Hepatocyte (in vitro differentiated cells): ENCODE measurements at regions not wholly inside any gene's neighbourhood (a gene's known extent, or its start where the extent isn't known, plus 50 kb on each side); places are given as distances from the start of the nearest gene placed in this dataset.

Source experiments
- DNase-seq: peaks from one replicate; pipeline ENCODE4 v3.0.0-alpha.2; 2016; ENCODE audit warnings: low spot score
- H2AFZ ChIP-seq: fragments of 200-600 bp; sonication (generic); 2 replicates; pipeline ENCODE4 v1.6.0; 2016; ENCODE audit warnings: antibody characterized with exemption, mild to moderate bottlenecking
- H3K27ac ChIP-seq: fragments of 200-600 bp; sonication (generic); 2 replicates; pipeline ENCODE4 v1.5.1; 2016; ENCODE audit warnings: mild to moderate bottlenecking
- H3K27me3 ChIP-seq: fragments of 200-600 bp; sonication (generic); 2 replicates; pipeline ENCODE4 v1.6.1; 2016
- H3K36me3 ChIP-seq: fragments of 200-600 bp; sonication (generic); replicated peaks from 2 replicates; pipeline ENCODE4 v1.5.1; 2016; ENCODE audit warnings: low read depth; ENCODE audit not compliant: insufficient read depth
- H3K4me1 ChIP-seq: fragments of 200-600 bp; sonication (generic); 2 replicates; pipeline ENCODE4 v1.5.1; 2016; ENCODE audit warnings: mild to moderate bottlenecking, moderate library complexity; ENCODE audit not compliant: insufficient read depth
- H3K4me2 ChIP-seq: fragments of 200-600 bp; sonication (generic); 2 replicates; pipeline ENCODE4 v1.6.0; 2016
- H3K4me3 ChIP-seq: fragments of 200-600 bp; sonication (generic); 2 replicates; pipeline ENCODE4 v1.5.1; 2016; ENCODE audit warnings: mild to moderate bottlenecking
- H3K79me2 ChIP-seq: fragments of 200-600 bp; sonication (generic); 2 replicates; pipeline ENCODE4 v1.6.0; 2017; ENCODE audit warnings: mild to moderate bottlenecking
- H3K9me2 ChIP-seq: fragments of 200-600 bp; sonication (generic); replicated peaks from 2 replicates; pipeline ENCODE4 v1.6.0; 2017; ENCODE audit warnings: mild to moderate bottlenecking; ENCODE audit not compliant: insufficient read depth
- H3K9me3 ChIP-seq: fragments of 200-600 bp; sonication (generic); 2 replicates; pipeline ENCODE4 v1.5.1; 2016; ENCODE audit warnings: low read depth, mild to moderate bottlenecking
- H4K20me1 ChIP-seq: fragments of 200-600 bp; sonication (generic); 2 replicates; pipeline ENCODE4 v1.6.0; 2016; ENCODE audit warnings: mild to moderate bottlenecking; ENCODE audit not compliant: insufficient read depth, poor library complexity, severe bottlenecking
- EZH2 ChIP-seq: fragments of 200-600 bp; sonication (generic); IDR thresholded peaks from 2 replicates; pipeline ENCODE4 v1.6.1; 2016; ENCODE audit warnings: antibody characterized with exemption, mild to moderate bottlenecking, borderline replicate concordance
- EZH2phosphoT487 ChIP-seq: fragments of 200-600 bp; sonication (generic); IDR thresholded peaks from one replicate; pipeline ENCODE4 v1.6.1; 2018; ENCODE audit warnings: antibody characterized with exemption, mild to moderate bottlenecking, low read depth, moderate library complexity; ENCODE audit not compliant: unreplicated experiment, severe bottlenecking
- WGBS: methylation state at CpG from one replicate; pipeline ENCODE4 v1.1.6; 2016; ENCODE audit warnings: low lambda C conversion rate; ENCODE audit errors: missing lambda C conversion rate; 5-methylcytosine and 5-hydroxymethylcytosine counted together
- TF ChIP-seq, protein P1 (sequence below): fragments of 200-600 bp; sonication (generic); IDR thresholded peaks from 2 replicates; pipeline ENCODE4 v1.5.1; 2016; ENCODE audit warnings: antibody characterized with exemption, mild to moderate bottlenecking; ENCODE audit not compliant: poor library complexity

DNA sequence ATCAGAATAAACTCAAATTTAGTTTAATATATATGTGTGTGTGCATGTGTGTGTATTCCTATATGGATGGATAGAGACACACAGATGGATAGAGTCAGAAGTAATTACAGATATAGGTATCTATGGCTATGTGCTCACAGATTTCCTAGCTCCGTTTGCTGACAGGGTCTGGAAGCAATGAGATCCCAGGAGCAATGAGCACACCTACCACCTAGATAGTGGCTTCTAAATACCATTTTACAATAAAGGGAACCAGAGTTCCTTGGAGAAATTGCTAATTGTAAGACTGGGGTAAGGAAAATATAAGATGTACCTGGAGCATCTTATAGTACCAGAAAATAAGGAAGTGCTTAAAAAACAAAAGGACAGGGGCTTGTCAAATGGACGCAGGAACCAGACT lies 196.2 kb upstream of the PRDM1 start:
- Histone ChIP-seq H3K4me3 (no peak overlapping the region), H3K36me3 (no peaks in the 10 kb centered on the region), H3K79me2 (no peaks in the 10 kb centered on the region), H3K27ac (no peak overlapping the region), H2AFZ (no peak overlapping the region), H3K4me2 (no peak overlapping the region), H3K4me1 (no peaks in the 10 kb centered on the region), H3K9me2 (no peaks in the 10 kb centered on the region), H4K20me1 (no peaks in the 10 kb centered on the region), H3K9me3 (no peaks in the 10 kb centered on the region), H3K27me3 (no peaks in the 10 kb centered on the region)
- no peak for DNase-seq
- 95% methylated on average over 2 of the region's 2 CpGs for WGBS
- no peak for TF ChIP-seq EZH2
- no peak for TF ChIP-seq EZH2phosphoT487
- TF ChIP-seq, protein P1, sequence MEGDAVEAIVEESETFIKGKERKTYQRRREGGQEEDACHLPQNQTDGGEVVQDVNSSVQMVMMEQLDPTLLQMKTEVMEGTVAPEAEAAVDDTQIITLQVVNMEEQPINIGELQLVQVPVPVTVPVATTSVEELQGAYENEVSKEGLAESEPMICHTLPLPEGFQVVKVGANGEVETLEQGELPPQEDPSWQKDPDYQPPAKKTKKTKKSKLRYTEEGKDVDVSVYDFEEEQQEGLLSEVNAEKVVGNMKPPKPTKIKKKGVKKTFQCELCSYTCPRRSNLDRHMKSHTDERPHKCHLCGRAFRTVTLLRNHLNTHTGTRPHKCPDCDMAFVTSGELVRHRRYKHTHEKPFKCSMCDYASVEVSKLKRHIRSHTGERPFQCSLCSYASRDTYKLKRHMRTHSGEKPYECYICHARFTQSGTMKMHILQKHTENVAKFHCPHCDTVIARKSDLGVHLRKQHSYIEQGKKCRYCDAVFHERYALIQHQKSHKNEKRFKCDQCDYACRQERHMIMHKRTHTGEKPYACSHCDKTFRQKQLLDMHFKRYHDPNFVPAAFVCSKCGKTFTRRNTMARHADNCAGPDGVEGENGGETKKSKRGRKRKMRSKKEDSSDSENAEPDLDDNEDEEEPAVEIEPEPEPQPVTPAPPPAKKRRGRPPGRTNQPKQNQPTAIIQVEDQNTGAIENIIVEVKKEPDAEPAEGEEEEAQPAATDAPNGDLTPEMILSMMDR: no peak

GRCh38 chr6:105886814-105887544 lies 199.2 kb upstream of the PRDM1 start:
- DNase-seq: no peak
- Histone ChIP-seq H3K9me3 (no peaks in the 10 kb centered on the region), H3K4me1 (no peaks in the 10 kb centered on the region), H3K27me3 (no peaks in the 10 kb centered on the region), H3K36me3 (no peaks in the 10 kb centered on the region), H2AFZ (no peak overlapping the region), H3K27ac (no peak overlapping the region), H3K79me2 (no peaks in the 10 kb centered on the region), H3K9me2 (no peaks in the 10 kb centered on the region), H3K4me2 (no peak overlapping the region), H4K20me1 (no peaks in the 10 kb centered on the region), H3K4me3 (no peak overlapping the region)
- TF ChIP-seq EZH2 (no peak), EZH2phosphoT487 (no peak)
- TF ChIP-seq, protein P1: no peak
- 87% methylated on average over 7 of the region's 7 CpGs for WGBS

GRCh38 chr6:105886066-105886813 lies 199.9 kb upstream of the PRDM1 start:
- H3K4me3 ChIP-seq: no peak overlapping the region
- H3K27ac ChIP-seq: no peak overlapping the region
- TF ChIP-seq EZH2phosphoT487 (no peak), EZH2 (no peak)
- TF ChIP-seq, protein P1: no peak
- no peaks in the 10 kb centered on the region for H3K4me1 ChIP-seq
- H4K20me1 ChIP-seq: no peaks in the 10 kb centered on the region
- no peak for DNase-seq
- no peak overlapping the region for H2AFZ ChIP-seq
- no peaks in the 10 kb centered on the region for H3K27me3 ChIP-seq
- H3K9me3 ChIP-seq: no peaks in the 10 kb centered on the region
- H3K79me2 ChIP-seq: no peaks in the 10 kb centered on the region
- no peak overlapping the region for H3K4me2 ChIP-seq
- no peaks in the 10 kb centered on the region for H3K9me2 ChIP-seq
- 63% methylated on average over 7 of the region's 7 CpGs for WGBS
- no peaks in the 10 kb centered on the region for H3K36me3 ChIP-seq
